ENCODE measurements at regions not wholly inside any gene's neighbourhood (a gene's known extent, or its start where the extent isn't known, plus 50 kb on each side); places are given as distances from the start of the nearest gene placed in this dataset.
"Not testable (repeated sequence)": the region's sequence is repeated elsewhere in the genome, so short reads cannot be mapped to it uniquely, and the experiment has no call there.

DNA sequence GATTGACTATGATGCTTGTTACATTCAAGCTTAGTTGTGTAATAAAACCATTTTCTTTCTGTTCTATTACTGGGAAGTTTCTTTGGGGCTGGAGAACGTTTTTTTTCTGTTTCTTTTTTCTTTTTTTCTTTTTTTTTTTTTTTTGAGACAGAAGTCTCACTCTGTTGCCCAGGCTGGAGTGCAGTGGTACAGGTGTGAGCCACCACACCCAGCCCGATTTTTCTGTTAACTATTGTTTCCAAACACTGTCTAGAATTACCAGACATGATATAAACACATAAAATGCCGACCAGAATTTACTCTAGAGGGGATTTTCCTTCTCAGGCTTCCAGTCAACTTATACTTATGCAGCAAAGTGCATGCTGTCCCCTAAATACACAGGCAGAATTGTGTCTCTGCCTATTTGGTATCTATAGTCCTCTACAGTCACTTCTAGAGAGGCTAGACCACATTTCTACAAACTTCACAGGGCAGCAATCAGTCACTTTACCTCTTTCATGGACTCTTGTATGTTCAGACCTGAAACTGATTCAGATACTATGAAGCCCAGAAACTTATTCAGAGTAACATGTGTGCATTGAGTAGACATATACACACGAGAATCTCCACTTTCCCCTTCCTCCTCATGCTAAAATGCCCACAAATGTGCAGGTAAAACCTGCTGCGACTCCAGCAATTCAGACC, 121.2 kb downstream of the ZNF737 start:
- no peak overlapping the region for H3K27ac ChIP-seq (ENCODE audit: low read length)
- no peaks in the 10 kb centered on the region for H3K4me1 ChIP-seq (ENCODE audit: control insufficient read depth, insufficient read depth, low read length)
- WGBS (ENCODE audit: insufficient coverage), result 40% methylated on average over 1 of the region's 5 CpGs
- H3K9me3 ChIP-seq (replicated peaks; ENCODE audit: control insufficient read depth, low read depth, low read length), result no peaks in the 10 kb centered on the region
- H3K27me3 ChIP-seq (ENCODE audit: control insufficient read depth, insufficient read depth, low read length), result no peaks in the 10 kb centered on the region
- no peak overlapping the region for H3K4me3 ChIP-seq (ENCODE audit: low read length)
- no peak for DNase-seq
- H3K36me3 ChIP-seq (ENCODE audit: control insufficient read depth, insufficient read depth, low read length), result no peaks in the 10 kb centered on the region

GRCh38 chr19:20432266-20432842, 133.2 kb downstream of the ZNF737 start:
- not testable (repeated sequence) for H3K9me3 ChIP-seq (replicated peaks; ENCODE audit: control insufficient read depth, low read depth, low read length); H3K36me3 ChIP-seq (ENCODE audit: control insufficient read depth, insufficient read depth, low read length); H3K4me3 ChIP-seq (ENCODE audit: low read length); H3K27ac ChIP-seq (ENCODE audit: low read length); H3K27me3 ChIP-seq (ENCODE audit: control insufficient read depth, insufficient read depth, low read length); DNase-seq; H3K4me1 ChIP-seq (ENCODE audit: control insufficient read depth, insufficient read depth, low read length)
- 75% methylated on average over 1 of the region's 4 CpGs for WGBS (ENCODE audit: insufficient coverage)

DNA sequence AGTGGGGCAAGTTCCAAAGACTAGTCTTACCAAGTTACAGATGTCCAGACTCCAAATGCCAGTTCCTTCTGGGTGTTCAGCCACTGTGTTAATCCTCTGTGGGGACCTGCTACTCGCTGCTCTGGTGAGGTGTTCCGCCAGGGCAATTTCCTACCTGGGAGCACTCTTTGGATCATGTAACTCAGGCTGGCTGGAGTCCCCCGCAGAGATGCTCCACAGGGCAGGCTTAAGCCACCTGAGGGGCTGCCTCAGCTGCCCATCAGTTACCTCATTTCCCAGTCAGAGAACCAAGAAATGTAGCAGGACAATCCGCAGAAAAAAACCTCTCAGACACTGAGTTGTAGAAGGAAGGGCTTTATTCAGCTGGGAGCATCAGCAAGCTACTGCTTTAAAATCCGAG, 133.8 kb downstream of the ZNF737 start:
- DNase-seq, result no peak
- Histone ChIP-seq H3K27ac (ENCODE audit: low read length) (no peak overlapping the region), H3K4me3 (ENCODE audit: low read length) (no peak overlapping the region), H3K27me3 (ENCODE audit: control insufficient read depth, insufficient read depth, low read length) (no peaks in the 10 kb centered on the region), H3K36me3 (ENCODE audit: control insufficient read depth, insufficient read depth, low read length) (no peaks in the 10 kb centered on the region), H3K4me1 (ENCODE audit: control insufficient read depth, insufficient read depth, low read length) (no peaks in the 10 kb centered on the region), H3K9me3 (replicated peaks; ENCODE audit: control insufficient read depth, low read depth, low read length) (no peaks in the 10 kb centered on the region)
- no CpG with 5 or more reads among the region's 5 CpGs for WGBS (ENCODE audit: insufficient coverage)

- Histone ChIP-seq H3K36me3 (ENCODE audit: control insufficient read depth, insufficient read depth, low read length) (peaks cover 3% of the 10 kb centered on the region), H3K4me1 (ENCODE audit: control insufficient read depth, insufficient read depth, low read length) (peaks cover 4% of the 10 kb centered on the region), H3K27ac (ENCODE audit: low read length) (peak overlapping the region; percentile 98), H3K4me3 (ENCODE audit: low read length) (peak overlapping the region; percentile 64), H3K27me3 (ENCODE audit: control insufficient read depth, insufficient read depth, low read length) (no peaks in the 10 kb centered on the region), H3K9me3 (replicated peaks; ENCODE audit: control insufficient read depth, low read depth, low read length) (no peaks in the 10 kb centered on the region)
- peak; percentile 84 for DNase-seq
- WGBS (ENCODE audit: insufficient coverage), result under 1% methylated on average over 23 of the region's 44 CpGs
Observed at GRCh38 chr19:20423381-20424197, 142.0 kb downstream of the ZNF737 start.

GRCh38 chr19:20422216-20423205, 143.1 kb downstream of the ZNF737 start:
- H3K36me3 ChIP-seq (ENCODE audit: control insufficient read depth, insufficient read depth, low read length), result peaks cover 3% of the 10 kb centered on the region
- H3K27me3 ChIP-seq (ENCODE audit: control insufficient read depth, insufficient read depth, low read length), result no peaks in the 10 kb centered on the region
- peak overlapping the region; percentile 98 for H3K27ac ChIP-seq (ENCODE audit: low read length)
- 76% methylated on average over 12 of the region's 22 CpGs for WGBS (ENCODE audit: insufficient coverage)
- peak overlapping the region; percentile 64 for H3K4me3 ChIP-seq (ENCODE audit: low read length)
- no peaks in the 10 kb centered on the region for H3K9me3 ChIP-seq (replicated peaks; ENCODE audit: control insufficient read depth, low read depth, low read length)
- H3K4me1 ChIP-seq (ENCODE audit: control insufficient read depth, insufficient read depth, low read length), result peaks cover 4% of the 10 kb centered on the region
- peak; percentile 16 for DNase-seq

DNA sequence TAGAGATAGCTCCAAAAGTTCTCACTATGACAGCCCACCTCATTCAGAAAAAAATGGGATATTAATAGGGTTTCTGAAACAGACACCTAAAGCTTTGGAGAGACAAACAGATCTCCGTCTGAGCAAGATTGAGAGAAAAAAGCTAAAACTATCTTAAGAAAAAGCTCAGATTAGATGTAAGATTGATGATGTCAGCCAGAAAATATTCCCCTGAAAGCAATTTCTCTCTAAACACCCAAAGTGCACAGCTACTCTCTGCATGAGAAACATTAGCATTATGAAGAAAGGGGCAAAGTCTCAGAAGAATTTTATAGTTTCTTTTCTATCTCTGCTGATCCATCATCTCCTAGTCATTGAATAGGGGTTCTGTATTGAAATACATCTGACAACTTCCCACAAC, 148.9 kb downstream of the ZNF737 start:
- H3K4me3 ChIP-seq (ENCODE audit: low read length), result no peak overlapping the region
- H3K9me3 ChIP-seq (replicated peaks; ENCODE audit: control insufficient read depth, low read depth, low read length), result no peaks in the 10 kb centered on the region
- H3K27me3 ChIP-seq (ENCODE audit: control insufficient read depth, insufficient read depth, low read length), result no peaks in the 10 kb centered on the region
- peaks cover 3% of the 10 kb centered on the region for H3K36me3 ChIP-seq (ENCODE audit: control insufficient read depth, insufficient read depth, low read length)
- no peak for DNase-seq
- H3K27ac ChIP-seq (ENCODE audit: low read length), result no peak overlapping the region
- no CpG with 5 or more reads among the region's 1 CpG for WGBS (ENCODE audit: insufficient coverage)
- H3K4me1 ChIP-seq (ENCODE audit: control insufficient read depth, insufficient read depth, low read length), result no peaks in the 10 kb centered on the region

- Histone ChIP-seq H3K27ac (ENCODE audit: low read length) (no peak overlapping the region), H3K27me3 (ENCODE audit: control insufficient read depth, insufficient read depth, low read length) (no peaks in the 10 kb centered on the region), H3K36me3 (ENCODE audit: control insufficient read depth, insufficient read depth, low read length) (no peaks in the 10 kb centered on the region), H3K4me1 (ENCODE audit: control insufficient read depth, insufficient read depth, low read length) (no peaks in the 10 kb centered on the region), H3K4me3 (ENCODE audit: low read length) (no peak overlapping the region), H3K9me3 (replicated peaks; ENCODE audit: control insufficient read depth, low read depth, low read length) (no peaks in the 10 kb centered on the region)
- no peak for DNase-seq
- WGBS (ENCODE audit: insufficient coverage), result no CpG with 5 or more reads among the region's 2 CpGs
Observed at GRCh38 chr19:20414120-20414519, 151.5 kb downstream of the ZNF737 start.

- no peak for DNase-seq
- Histone ChIP-seq H3K27me3 (ENCODE audit: control insufficient read depth, insufficient read depth, low read length) (no peaks in the 10 kb centered on the region), H3K9me3 (replicated peaks; ENCODE audit: control insufficient read depth, low read depth, low read length) (no peaks in the 10 kb centered on the region), H3K27ac (ENCODE audit: low read length) (no peak overlapping the region), H3K4me3 (ENCODE audit: low read length) (no peak overlapping the region), H3K36me3 (ENCODE audit: control insufficient read depth, insufficient read depth, low read length) (peaks cover 1% of the 10 kb centered on the region), H3K4me1 (ENCODE audit: control insufficient read depth, insufficient read depth, low read length) (no peaks in the 10 kb centered on the region)
- WGBS (ENCODE audit: insufficient coverage), result no CpG with 5 or more reads among the region's 3 CpGs
Observed at GRCh38 chr19:20413705-20414104, 151.9 kb downstream of the ZNF737 start.

- H3K9me3 ChIP-seq (replicated peaks; ENCODE audit: control insufficient read depth, low read depth, low read length), result no peaks in the 10 kb centered on the region
- peaks cover 2% of the 10 kb centered on the region for H3K36me3 ChIP-seq (ENCODE audit: control insufficient read depth, insufficient read depth, low read length)
- no peaks in the 10 kb centered on the region for H3K4me1 ChIP-seq (ENCODE audit: control insufficient read depth, insufficient read depth, low read length)
- H3K27me3 ChIP-seq (ENCODE audit: control insufficient read depth, insufficient read depth, low read length), result no peaks in the 10 kb centered on the region
- no peak overlapping the region for H3K27ac ChIP-seq (ENCODE audit: low read length)
- H3K4me3 ChIP-seq (ENCODE audit: low read length), result no peak overlapping the region
- DNase-seq, result no peak
Observed at GRCh38 chr19:20412846-20413245, 152.7 kb downstream of the ZNF737 start.

GRCh38 chr19:20397292-20397691, 168.3 kb downstream of the ZNF737 start:
- no peaks in the 10 kb centered on the region for H3K4me1 ChIP-seq (ENCODE audit: control insufficient read depth, insufficient read depth, low read length)
- H3K4me3 ChIP-seq (ENCODE audit: low read length), result no peak overlapping the region
- H3K36me3 ChIP-seq (ENCODE audit: control insufficient read depth, insufficient read depth, low read length), result no peaks in the 10 kb centered on the region
- peaks cover 52% of the 10 kb centered on the region for H3K9me3 ChIP-seq (replicated peaks; ENCODE audit: control insufficient read depth, low read depth, low read length)
- H3K27ac ChIP-seq (ENCODE audit: low read length), result no peak overlapping the region
- DNase-seq, result no peak
- H3K27me3 ChIP-seq (ENCODE audit: control insufficient read depth, insufficient read depth, low read length), result no peaks in the 10 kb centered on the region
